Activated CD8-positive, alpha-beta T cell treated with anti-CD3 and anti-CD28 coated beads, Interleukin-2, amount 10 ng/mL, durations not matched to agents 7 days and 5 days (primary cell): ENCODE measurements at regions not wholly inside any gene's neighbourhood (a gene's known extent, or its start where the extent isn't known, plus 50 kb on each side); places are given as distances from the start of the nearest gene placed in this dataset.

ENCODE experiments used
- ATAC-seq: fragments of 150-1000 bp; cut with Tn5 transposase; one replicate; pipeline ENCODE4 v1.10.0; 2021; ENCODE audit warnings: moderate library complexity
- CTCF ChIA-PET: fragments of 350-600 bp; sonication (Branson Sonifier 250); formaldehyde crosslinking; loops from one replicate; lab custom pipeline; 2021; ENCODE audit warnings: antibody characterized with exemption; lab: Charles Lee
- POLR2A ChIA-PET: fragments of 350-600 bp; sonication (Branson Sonifier 250); formaldehyde crosslinking; loops from one replicate; lab custom pipeline; 2021; ENCODE audit warnings: antibody characterized with exemption; lab: Charles Lee
- DNase-seq: peaks from one replicate; pipeline ENCODE4 v3.0.0-alpha.2; 2020
- H3K27ac Mint-ChIP-seq: one replicate; pipeline ENCODE4 v1.8.0; 2021; ENCODE audit warnings: mild to moderate bottlenecking, mixed read lengths
- H3K27me3 Mint-ChIP-seq: one replicate; pipeline ENCODE4 v1.8.0; 2021; ENCODE audit warnings: low read depth, mixed read lengths
- H3K36me3 Mint-ChIP-seq: one replicate; pipeline ENCODE4 v1.8.0; 2021; ENCODE audit warnings: low read depth, mixed read lengths
- H3K4me1 Mint-ChIP-seq: one replicate; pipeline ENCODE4 v1.8.0; 2021; ENCODE audit warnings: low read depth, mixed read lengths
- H3K4me3 Mint-ChIP-seq: one replicate; pipeline ENCODE4 v1.8.0; 2021; ENCODE audit warnings: mild to moderate bottlenecking, mixed read lengths
- H3K9me3 Mint-ChIP-seq: one replicate; pipeline ENCODE4 v1.8.0; 2022; ENCODE audit warnings: mixed read lengths; ENCODE audit not compliant: insufficient read depth

- Mint-ChIP-seq H3K4me3 (peak overlapping the region; percentile 93), H3K36me3 (peaks cover 42% of the 10 kb centered on the region), H3K27me3 (no peaks in the 10 kb centered on the region), H3K9me3 (no peaks in the 10 kb centered on the region), H3K27ac (peak overlapping the region; percentile 94), H3K4me1 (peaks cover 67% of the 10 kb centered on the region)
- POLR2A ChIA-PET, result interaction anchor here (0.6 to 2.7 kb wide), 21 partner anchors 9 to 218 kb away, joined by 3 to 14 read pairs (median 4); no protein-coding TSS in a partner anchor
- DNase-seq (peak; percentile 73), ATAC-seq (peak; percentile 68)
- CTCF ChIA-PET, result interaction anchor here (0.8 to 4.6 kb wide), 14 partner anchors 11 to 157 kb away, joined by 3 to 22 read pairs (median 3); no protein-coding TSS in a partner anchor
Observed at GRCh38 chr15:31483053-31483985, 156.7 kb downstream of the KLF13 start.

- DNase-seq (peak; percentile 64), ATAC-seq (peak; percentile 25)
- Mint-ChIP-seq H3K27me3 (no peaks in the 10 kb centered on the region), H3K27ac (peak overlapping the region; percentile 90), H3K9me3 (no peaks in the 10 kb centered on the region), H3K36me3 (peaks cover 32% of the 10 kb centered on the region), H3K4me3 (peak overlapping the region; percentile 83), H3K4me1 (peaks cover 72% of the 10 kb centered on the region)
- CTCF ChIA-PET, result interaction anchor here (0.8 to 4.6 kb wide), 9 partner anchors 12 to 158 kb away, joined by 3 to 22 read pairs (median 3); no protein-coding TSS in a partner anchor
- POLR2A ChIA-PET, result interaction anchor here (0.6 to 2.7 kb wide), 14 partner anchors 10 to 159 kb away, joined by 3 to 14 read pairs (median 4); no protein-coding TSS in a partner anchor
Observed at GRCh38 chr15:31483986-31484951, 157.6 kb downstream of the KLF13 start.

- no peaks in the 10 kb centered on the region for H3K27me3 Mint-ChIP-seq
- peaks cover 31% of the 10 kb centered on the region for H3K36me3 Mint-ChIP-seq
- peak overlapping the region; percentile 83 for H3K4me3 Mint-ChIP-seq
- H3K27ac Mint-ChIP-seq, result peak overlapping the region; percentile 90
- POLR2A ChIA-PET, result interaction anchor here (1.3 to 1.8 kb wide), 2 partner anchors 124 to 137 kb away, joined by 4 to 5 read pairs; no protein-coding TSS in a partner anchor
- DNase-seq, result no peak
- CTCF ChIA-PET, result interaction anchor here (0.8 to 4.6 kb wide), 2 partner anchors 46 to 120 kb away, joined by 3 to 22 read pairs; no protein-coding TSS in a partner anchor
- no peaks in the 10 kb centered on the region for H3K9me3 Mint-ChIP-seq
- peaks cover 79% of the 10 kb centered on the region for H3K4me1 Mint-ChIP-seq
- ATAC-seq, result no peak
Observed at GRCh38 chr15:31484986-31485385, 158.4 kb downstream of the KLF13 start.

GRCh38 chr15:31485431-31485830, 158.8 kb downstream of the KLF13 start:
- Mint-ChIP-seq H3K27ac (peak overlapping the region; percentile 90), H3K27me3 (no peaks in the 10 kb centered on the region), H3K4me3 (no peak overlapping the region), H3K4me1 (peaks cover 82% of the 10 kb centered on the region), H3K9me3 (no peaks in the 10 kb centered on the region), H3K36me3 (peaks cover 27% of the 10 kb centered on the region)
- ChIA-PET POLR2A (no interaction called here), CTCF (interaction anchor here (4.6 to 6.4 kb wide), 2 partner anchors 46 to 47 kb away, joined by 22 to 234 read pairs; no protein-coding TSS in a partner anchor)
- DNase-seq (no peak), ATAC-seq (no peak)

- H3K27ac Mint-ChIP-seq, result no peak overlapping the region
- no peak overlapping the region for H3K4me3 Mint-ChIP-seq
- POLR2A ChIA-PET, result no interaction called here
Observed at GRCh38 chr15:31485911-31486461, 159.4 kb downstream of the KLF13 start.

GRCh38 chr15:31486506-31486905, 159.9 kb downstream of the KLF13 start:
- DNase-seq (no peak), ATAC-seq (no peak)
- H3K4me3 Mint-ChIP-seq, result no peak overlapping the region
- no peaks in the 10 kb centered on the region for H3K27me3 Mint-ChIP-seq
- H3K27ac Mint-ChIP-seq, result no peak overlapping the region
- CTCF ChIA-PET, result interaction anchor here (1.0 to 6.4 kb wide), 6 partner anchors 11 to 146 kb away, joined by 3 to 234 read pairs (median 50); no protein-coding TSS in a partner anchor
- POLR2A ChIA-PET, result no interaction called here
- H3K9me3 Mint-ChIP-seq, result peaks cover 8% of the 10 kb centered on the region
- peaks cover 28% of the 10 kb centered on the region for H3K36me3 Mint-ChIP-seq
- H3K4me1 Mint-ChIP-seq, result peaks cover 74% of the 10 kb centered on the region

More at GRCh38 chr15:31485911-31486461, 159.4 kb downstream of the KLF13 start:
- CTCF ChIA-PET, result interaction anchor here (1.0 to 6.4 kb wide), 4 partner anchors 10 to 119 kb away, joined by 3 to 234 read pairs (median 107); no protein-coding TSS in a partner anchor
- H3K27me3 Mint-ChIP-seq, result no peaks in the 10 kb centered on the region
- H3K4me1 Mint-ChIP-seq, result peaks cover 78% of the 10 kb centered on the region
- ATAC-seq (no peak), DNase-seq (no peak)
- peaks cover 3% of the 10 kb centered on the region for H3K9me3 Mint-ChIP-seq
- H3K36me3 Mint-ChIP-seq, result peaks cover 27% of the 10 kb centered on the region

GRCh38 chr15:31486906-31487695, 160.5 kb downstream of the KLF13 start:
- no peak overlapping the region for H3K27ac Mint-ChIP-seq
- peaks cover 27% of the 10 kb centered on the region for H3K36me3 Mint-ChIP-seq
- peaks cover 68% of the 10 kb centered on the region for H3K4me1 Mint-ChIP-seq

GRCh38 chr15:31487811-31488436, 161.3 kb downstream of the KLF13 start:
- peak; percentile 22 for DNase-seq
- ATAC-seq, result no peak
- POLR2A ChIA-PET, result interaction anchor here (0.9 to 1.3 kb wide), 6 partner anchors 15 to 275 kb away, joined by 3 to 4 read pairs (median 3); no protein-coding TSS in a partner anchor
- no peak overlapping the region for H3K4me3 Mint-ChIP-seq
- H3K36me3 Mint-ChIP-seq, result peaks cover 24% of the 10 kb centered on the region
- H3K27me3 Mint-ChIP-seq, result no peaks in the 10 kb centered on the region
- peaks cover 20% of the 10 kb centered on the region for H3K9me3 Mint-ChIP-seq
- peaks cover 60% of the 10 kb centered on the region for H3K4me1 Mint-ChIP-seq
- peak overlapping the region; percentile 72 for H3K27ac Mint-ChIP-seq
- CTCF ChIA-PET, result interaction anchor here (0.7 to 6.4 kb wide), 48 partner anchors 11 to 660 kb away, joined by 3 to 234 read pairs (median 6); partner anchors contain the start of gene KLF13

More at GRCh38 chr15:31486906-31487695, 160.5 kb downstream of the KLF13 start:
- POLR2A ChIA-PET, result interaction anchor here (0.6 to 1.1 kb wide), 2 partner anchors 14 to 52 kb away, joined by 3 to 4 read pairs; no protein-coding TSS in a partner anchor
- H3K9me3 Mint-ChIP-seq, result peaks cover 14% of the 10 kb centered on the region
- no peaks in the 10 kb centered on the region for H3K27me3 Mint-ChIP-seq
- no peak for ATAC-seq
- DNase-seq, result no peak
- no peak overlapping the region for H3K4me3 Mint-ChIP-seq
- CTCF ChIA-PET, result interaction anchor here (1.0 to 6.4 kb wide), 18 partner anchors 12 to 286 kb away, joined by 3 to 234 read pairs (median 6); partner anchors contain the start of gene KLF13

GRCh38 chr15:31488437-31489204, 162.0 kb downstream of the KLF13 start:
- H3K9me3 Mint-ChIP-seq, result peaks cover 27% of the 10 kb centered on the region
- DNase-seq, result peak; percentile 59
- POLR2A ChIA-PET, result interaction anchor here (0.8 to 1.3 kb wide), 7 partner anchors 123 to 276 kb away, joined by 3 to 4 read pairs (median 3); partner anchors contain the start of gene KLF13
- H3K4me1 Mint-ChIP-seq, result peaks cover 59% of the 10 kb centered on the region
- H3K27ac Mint-ChIP-seq, result peak overlapping the region; percentile 72
- no peaks in the 10 kb centered on the region for H3K27me3 Mint-ChIP-seq
- ATAC-seq, result peak; percentile 58
- peaks cover 22% of the 10 kb centered on the region for H3K36me3 Mint-ChIP-seq
- CTCF ChIA-PET, result interaction anchor here (0.7 to 6.4 kb wide), 54 partner anchors 10 to 660 kb away, joined by 3 to 234 read pairs (median 5); partner anchors contain the start of gene KLF13
- no peak overlapping the region for H3K4me3 Mint-ChIP-seq
